ENCODE measurements at regions not wholly inside any gene's neighbourhood (a gene's known extent, or its start where the extent isn't known, plus 50 kb on each side); places are given as distances from the start of the nearest gene placed in this dataset.

GRCh38 chr10:52871191-52871843, 98.7 kb upstream of the MBL2 start:
- TF ChIP-seq CTCF (IDR thresholded peaks at IDR 0.05), result no peak
- no peak for TF ChIP-seq ZFX (IDR thresholded peaks at IDR 0.05; ENCODE audit: borderline replicate concordance)

Measured in 22Rv1 (cell line).